ENCODE measurements at regions not wholly inside any gene's neighbourhood (a gene's known extent, or its start where the extent isn't known, plus 50 kb on each side); places are given as distances from the start of the nearest gene placed in this dataset.

- peak overlapping the region; percentile 66 for H2BK120ac ChIP-seq (replicated peaks; ENCODE audit: low read depth, low read length)
- no peak overlapping the region for H3K9ac ChIP-seq (replicated peaks in 1 of 4; ENCODE audit: extremely low read depth in 1 of 4, low read depth in 3 of 4, low read length in 3 of 4)
- ChIA-PET POLR2A (ENCODE audit: partially characterized antibody) (interaction anchor here (2.7 kb wide), 1 partner anchor 11 kb away, joined by 8 read pairs; no protein-coding TSS in a partner anchor), CTCF (ENCODE audit: partially characterized antibody) (interaction anchor here (0.6 to 1.5 kb wide), 3 partner anchors 12 to 142 kb away, joined by 3 to 4 read pairs (median 4); no protein-coding TSS in a partner anchor)
- no peak overlapping the region for H4K5ac ChIP-seq (ENCODE audit: insufficient read length, low read depth, low read length)
- no peak overlapping the region for H3K23ac ChIP-seq (ENCODE audit: insufficient read length)
- H2AFZ ChIP-seq (ENCODE audit: low read length), result peak overlapping the region; percentile 86; the same call in 1 of the 2 replicates
- peaks cover 0 to 9% (median 7%) of the 10 kb centered on the region in 4 experiments; a peak in 5 of 7 replicates for H3K27me3 ChIP-seq (replicated peaks in 1 of 4; ENCODE audit: control insufficient read depth in 3 of 4, extremely low read depth in 1 of 4, insufficient read depth in 3 of 4, low read length in 3 of 4)
- 1% methylated on average over 20 of the region's 36 CpGs; no CpG with 5 or more reads in 1 of the 2 experiments for WGBS, 2 experiments (ENCODE audit: extremely low coverage in 1 of 2, insufficient coverage in 1 of 2, insufficient read length in 1 of 2, insufficient replicate concordance in 2 of 2, low coverage in 1 of 2, low lambda C conversion rate in 2 of 2, missing lambda C conversion rate in 1 of 2)
- H4K20me1 ChIP-seq (replicated peaks in 1 of 2; ENCODE audit: control insufficient read depth in 1 of 2, insufficient read depth in 2 of 2, low read length in 2 of 2), result no peaks in the 10 kb centered on the region
- peak overlapping the region; percentile 23 for H3K4ac ChIP-seq (replicated peaks; ENCODE audit: insufficient read length, low read depth, low read length)
- H2BK15ac ChIP-seq (ENCODE audit: low read length), result no peak overlapping the region
- no peak overlapping the region for H3K14ac ChIP-seq (ENCODE audit: insufficient read length)
- H3K79me2 ChIP-seq (ENCODE audit: control insufficient read depth in 1 of 2, insufficient read depth in 2 of 2, low read length in 2 of 2), result no peaks in the 10 kb centered on the region
- H3K18ac ChIP-seq (ENCODE audit: extremely low read depth, low read length), result peak overlapping the region; percentile 93
- H2BK5ac ChIP-seq (ENCODE audit: low read depth, low read length), result peak overlapping the region; percentile 71; the same call in 1 of the 2 replicates
- peak in 1 of 2 experiments; percentile 70 for DNase-seq (ENCODE audit: low read depth in 1 of 2, low spot score in 2 of 2)
- no peak overlapping the region for H3K27ac ChIP-seq (ENCODE audit: low read depth, low read length)
- H2AK5ac ChIP-seq (ENCODE audit: low read depth, low read length), result no peak overlapping the region
- H3K9me3 ChIP-seq (ENCODE audit: insufficient read depth in 2 of 2, low read depth in 1 of 2, low read length in 1 of 2), result peaks cover 0 to 2% of the 10 kb centered on the region in 2 experiments; a peak in 1 of 4 replicates
- H3K23me2 ChIP-seq (ENCODE audit: low read depth, low read length), result peaks cover 11% of the 10 kb centered on the region; the same call in 1 of the 2 replicates
- no peak for FAIRE-seq
- peak overlapping the region; percentile 87 for H4K91ac ChIP-seq (replicated peaks; ENCODE audit: insufficient read length, low read length)
- peaks cover 13 to 23% (median 18%) of the 10 kb centered on the region in 4 experiments for H3K4me1 ChIP-seq (replicated peaks in 1 of 4; ENCODE audit: control insufficient read depth in 3 of 4, insufficient read depth in 4 of 4, low read length in 3 of 4)
- H3K79me1 ChIP-seq (ENCODE audit: low read depth, low read length), result no peaks in the 10 kb centered on the region
- H4K8ac ChIP-seq (ENCODE audit: extremely low read depth, insufficient read depth, low read length), result no peak overlapping the region
- H3K36me3 ChIP-seq (ENCODE audit: control insufficient read depth in 2 of 4, insufficient read depth in 4 of 4, low read length in 3 of 4), result no peaks in the 10 kb centered on the region
- peak overlapping the region; percentile 72; the same call in 1 of the 2 replicates for H2BK20ac ChIP-seq (ENCODE audit: low read length)
- H2BK12ac ChIP-seq (ENCODE audit: low read depth, low read length), result peak overlapping the region; percentile 94
- H3K56ac ChIP-seq (replicated peaks; ENCODE audit: insufficient read length, low read depth, low read length), result peak overlapping the region; percentile 0
- peak overlapping the region; percentile 78 to 99 for H3K4me2 ChIP-seq (ENCODE audit: insufficient read depth in 1 of 2, low read depth in 2 of 2, low read length in 2 of 2)
- H3K4me3 ChIP-seq (ENCODE audit: extremely low read depth in 1 of 4, insufficient read depth in 2 of 4, low read depth in 3 of 4, low read length in 4 of 4), result peak overlapping the region; percentile 38 to 60 (median 48)
- TF ChIP-seq TCF12 (IDR thresholded peaks at IDR 0.05; ENCODE audit: low read depth, low read length) (no peak), KDM4A (IDR thresholded peaks at IDR 0.05; ENCODE audit: low read depth, low read length, severe bottlenecking) (peak; percentile 36), RNF2 (IDR thresholded peaks at IDR 0.05; ENCODE audit: borderline replicate concordance, low read depth, low read length, missing control alignments, poor library complexity, severe bottlenecking) (no peak), FOSL1 (IDR thresholded peaks at IDR 0.05; ENCODE audit: insufficient read depth, low read depth, low read length) (no peak), TBP (IDR thresholded peaks at IDR 0.05; ENCODE audit: low read depth, low read length) (peak; percentile 19; the same call in 1 of the 2 replicates), MAX (IDR thresholded peaks at IDR 0.05) (no peak), EGR1 (IDR thresholded peaks at IDR 0.05; ENCODE audit: borderline replicate concordance, low read depth, low read length) (0 out of 2 replicates have a peak, but pooled peaks have one; percentile 6), SUZ12 (IDR thresholded peaks at IDR 0.05; ENCODE audit: low read length) (no peak), POU5F1 (IDR thresholded peaks at IDR 0.05; ENCODE audit: low read depth, low read length) (no peak), SP4 (IDR thresholded peaks at IDR 0.05; ENCODE audit: low read length) (no peak), ASH2L (IDR thresholded peaks at IDR 0.05; ENCODE audit: low read length) (peak; percentile 53)
These were observed 245.9 kb downstream of the MIAT start for GRCh38 chr22:26903030-26903856.

All from H1 (cell line).